Astrocyte of the cerebellum (primary cell): ENCODE measurements at regions not wholly inside any gene's neighbourhood (a gene's known extent, or its start where the extent isn't known, plus 50 kb on each side); places are given as distances from the start of the nearest gene placed in this dataset.
A peak's percentile ranks its signal among the peaks of the same experiment; 100 is the strongest.

ENCODE experiments used
- DNase-seq: peaks from one replicate; pipeline ENCODE4 v3.0.0-alpha.2; 2011; ENCODE audit warnings: low read depth
- H3K4me3 ChIP-seq: 2 replicates; pipeline ENCODE4 v1.5.1; 2011; ENCODE audit warnings: mild to moderate bottlenecking, low read depth, low read length, moderate library complexity
- in situ Hi-C: cut with HindIII; loops from 2 replicates; pipeline ENCODE4 v1.10.0; 2017; ENCODE audit warnings: low sequenced_read_pairs
- TF ChIP-seq, protein P1 (sequence below): IDR thresholded peaks from 2 replicates; pipeline ENCODE4 v1.5.1; 2012; ENCODE audit warnings: low read length, low read depth, moderate library complexity, mild to moderate bottlenecking; ENCODE audit errors: missing control alignments

- no peak overlapping the region for H3K4me3 ChIP-seq
- DNase-seq, result no peak
- TF ChIP-seq, protein P1, sequence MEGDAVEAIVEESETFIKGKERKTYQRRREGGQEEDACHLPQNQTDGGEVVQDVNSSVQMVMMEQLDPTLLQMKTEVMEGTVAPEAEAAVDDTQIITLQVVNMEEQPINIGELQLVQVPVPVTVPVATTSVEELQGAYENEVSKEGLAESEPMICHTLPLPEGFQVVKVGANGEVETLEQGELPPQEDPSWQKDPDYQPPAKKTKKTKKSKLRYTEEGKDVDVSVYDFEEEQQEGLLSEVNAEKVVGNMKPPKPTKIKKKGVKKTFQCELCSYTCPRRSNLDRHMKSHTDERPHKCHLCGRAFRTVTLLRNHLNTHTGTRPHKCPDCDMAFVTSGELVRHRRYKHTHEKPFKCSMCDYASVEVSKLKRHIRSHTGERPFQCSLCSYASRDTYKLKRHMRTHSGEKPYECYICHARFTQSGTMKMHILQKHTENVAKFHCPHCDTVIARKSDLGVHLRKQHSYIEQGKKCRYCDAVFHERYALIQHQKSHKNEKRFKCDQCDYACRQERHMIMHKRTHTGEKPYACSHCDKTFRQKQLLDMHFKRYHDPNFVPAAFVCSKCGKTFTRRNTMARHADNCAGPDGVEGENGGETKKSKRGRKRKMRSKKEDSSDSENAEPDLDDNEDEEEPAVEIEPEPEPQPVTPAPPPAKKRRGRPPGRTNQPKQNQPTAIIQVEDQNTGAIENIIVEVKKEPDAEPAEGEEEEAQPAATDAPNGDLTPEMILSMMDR, result no peak
- in situ Hi-C loops, result no loop called here
Observed at GRCh38 chr1:194071205-194071604, 884.8 kb upstream of the B3GALT2 start.

DNA sequence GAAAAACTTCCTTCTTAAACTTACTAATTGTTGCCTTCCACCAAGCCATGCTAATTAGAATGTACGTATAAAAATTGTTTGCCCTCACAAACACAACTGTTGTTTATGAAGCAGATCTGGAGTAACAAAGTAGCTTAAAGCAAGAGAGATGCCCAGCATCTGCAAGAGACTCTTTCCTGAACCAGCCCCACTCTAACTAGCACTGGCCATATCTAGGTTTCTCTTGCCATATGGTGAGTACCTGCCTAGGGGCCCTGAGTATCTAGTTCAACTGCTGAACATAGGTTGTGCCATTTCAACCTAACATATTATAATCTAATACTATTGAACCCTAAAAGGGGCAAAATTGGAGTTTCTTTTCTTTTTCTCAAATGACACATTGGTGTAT lies 883.4 kb upstream of the B3GALT2 start:
- no peak overlapping the region for H3K4me3 ChIP-seq
- in situ Hi-C loops, result no loop called here
- DNase-seq, result no peak
- TF ChIP-seq, protein P1, result no peak

DNA sequence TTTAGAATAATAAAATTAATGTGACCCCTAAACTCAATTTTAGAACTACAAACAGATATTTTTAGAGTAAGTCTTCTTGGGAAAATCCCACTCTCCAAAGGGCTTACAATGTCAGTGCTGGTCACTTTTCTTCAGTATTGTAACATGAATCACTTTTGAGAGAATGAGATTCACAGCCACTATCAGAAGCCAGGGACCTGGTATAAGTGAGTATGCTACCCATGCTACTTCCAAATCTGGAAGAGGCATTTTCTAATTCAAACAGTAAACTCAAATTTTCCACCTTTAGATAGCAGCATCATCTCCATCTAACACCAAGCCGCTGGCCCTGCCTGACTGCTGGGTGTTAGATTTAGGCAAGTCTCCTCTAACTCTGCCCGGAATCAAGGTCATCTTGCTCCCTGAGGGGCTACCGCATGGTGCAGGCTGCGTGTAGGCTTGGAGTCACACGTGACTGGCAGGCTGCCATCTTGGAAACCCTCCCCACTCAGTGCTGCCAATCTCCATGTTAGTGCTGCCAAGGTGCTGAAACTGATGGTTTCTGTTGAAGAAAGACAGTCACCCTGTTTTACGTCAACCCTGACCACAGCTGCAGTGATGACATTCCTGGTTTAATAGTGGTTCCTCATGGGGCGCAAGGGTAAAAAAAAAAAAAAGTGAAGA lies 882.9 kb upstream of the B3GALT2 start:
- H3K4me3 ChIP-seq, result no peak overlapping the region
- in situ Hi-C loops, result no loop called here
- peak; percentile 41 for DNase-seq
- TF ChIP-seq, protein P1, result no peak

- DNase-seq, result no peak
- in situ Hi-C loops, result no loop called here
- TF ChIP-seq, protein P1, result no peak
- H3K4me3 ChIP-seq, result no peak overlapping the region
Observed at GRCh38 chr1:194068446-194069167, 882.2 kb upstream of the B3GALT2 start.

DNA sequence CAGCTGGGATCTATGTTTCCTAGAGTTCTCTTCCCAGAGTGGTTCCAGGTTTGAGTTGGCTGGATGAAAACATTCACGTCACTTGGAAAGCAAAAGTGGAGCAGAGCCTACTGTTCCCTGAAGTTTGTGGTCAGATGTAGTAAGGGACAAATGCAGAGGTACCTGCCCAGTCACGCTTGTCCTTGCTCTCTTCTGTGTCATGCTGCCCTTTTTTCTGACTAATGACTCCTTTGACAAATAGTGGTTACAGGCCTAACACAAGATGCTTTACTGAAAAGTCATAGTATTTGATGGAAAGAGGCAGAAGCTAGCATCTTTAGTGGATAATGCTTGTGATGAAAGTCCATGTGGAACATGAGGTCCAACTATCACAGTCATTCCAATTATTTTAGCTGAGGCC lies 881.4 kb upstream of the B3GALT2 start:
- TF ChIP-seq, protein P1, result no peak
- no peak for DNase-seq
- H3K4me3 ChIP-seq, result no peak overlapping the region
- in situ Hi-C loops, result no loop called here

- no peak overlapping the region for H3K4me3 ChIP-seq
- DNase-seq, result no peak
- in situ Hi-C loops, result no loop called here
- TF ChIP-seq, protein P1, result no peak
Observed at GRCh38 chr1:194062962-194063361, 876.5 kb upstream of the B3GALT2 start.
